Stimulated activated naive B cell treated with anti-CD40 and anti-IgM and Interleukin-4, amounts not matched to agents 10 μg/mL and 1 μg/mL and 100 μg/mL, for 72 hours (primary cell): ENCODE measurements at regions not wholly inside any gene's neighbourhood (a gene's known extent, or its start where the extent isn't known, plus 50 kb on each side); places are given as distances from the start of the nearest gene placed in this dataset.
A peak's percentile ranks its signal among the peaks of the same experiment; 100 is the strongest.

Experiments used
- ATAC-seq, 2 donors: fragments of 150-1000 bp; cut with Tn5 transposase; replicated peaks; 2 replicates each; pipeline ENCODE4 v1.10.0; 2021; ENCODE audit warnings: moderate library complexity in 1 of 2
- DNase-seq: peaks from one replicate; pipeline ENCODE4 v3.0.0; 2021
- H3K27ac Mint-ChIP-seq: one replicate; pipeline ENCODE4 v1.8.0; 2022; ENCODE audit warnings: mild to moderate bottlenecking, mixed read lengths
- H3K27me3 Mint-ChIP-seq, 2 donors: one replicate each; pipeline ENCODE4 v1.8.0; 2022; ENCODE audit warnings: mixed read lengths in 2 of 2
- H3K36me3 Mint-ChIP-seq, 2 donors: one replicate each; pipeline ENCODE4 v1.8.0; 2022; ENCODE audit warnings: mixed read lengths in 2 of 2, mild to moderate bottlenecking in 1 of 2
- H3K4me1 Mint-ChIP-seq, 2 donors: one replicate each; pipeline ENCODE4 v1.8.0; 2022; ENCODE audit warnings: mixed read lengths in 2 of 2, mild to moderate bottlenecking in 1 of 2
- H3K4me3 Mint-ChIP-seq, 2 donors: one replicate each; pipeline ENCODE4 v1.8.0; 2022; ENCODE audit warnings: mild to moderate bottlenecking in 2 of 2, mixed read lengths in 2 of 2, moderate library complexity in 1 of 2
- H3K9me3 Mint-ChIP-seq, 2 donors: one replicate each; pipeline ENCODE4 v1.8.0; 2022; ENCODE audit warnings: mixed read lengths in 2 of 2, mild to moderate bottlenecking in 1 of 2

DNA sequence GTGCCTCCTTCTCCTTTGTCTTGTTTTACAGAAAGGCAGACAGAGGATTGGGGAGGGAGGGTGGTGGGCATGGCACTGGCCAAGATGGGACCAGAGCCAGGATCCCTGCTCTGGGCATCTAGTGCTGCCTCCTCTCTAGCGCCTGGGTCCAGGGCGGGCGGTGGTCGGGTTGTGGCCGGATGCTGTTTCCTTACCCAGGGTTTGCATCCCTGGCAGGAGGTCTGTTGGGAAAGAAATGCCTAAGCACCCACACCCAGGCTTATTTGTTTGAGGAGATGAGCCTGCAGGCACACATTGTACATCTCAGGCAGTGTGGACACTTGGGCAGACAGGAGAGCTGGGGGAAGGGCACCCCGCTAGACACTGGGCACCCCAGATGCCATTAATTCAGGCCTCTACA, 102.3 kb upstream of the PCBD1 start:
- ATAC-seq = peak in 1 of 2 donors; percentile 6
- H3K27ac Mint-ChIP-seq = no peak overlapping the region
- H3K9me3 Mint-ChIP-seq = no peaks in the 10 kb centered on the region
- no peak for DNase-seq
- no peaks in the 10 kb centered on the region for H3K4me1 Mint-ChIP-seq
- H3K4me3 Mint-ChIP-seq = no peak overlapping the region
- H3K27me3 Mint-ChIP-seq = peaks cover 0 to 7% of the 10 kb centered on the region in 2 donors
- no peaks in the 10 kb centered on the region for H3K36me3 Mint-ChIP-seq

DNA sequence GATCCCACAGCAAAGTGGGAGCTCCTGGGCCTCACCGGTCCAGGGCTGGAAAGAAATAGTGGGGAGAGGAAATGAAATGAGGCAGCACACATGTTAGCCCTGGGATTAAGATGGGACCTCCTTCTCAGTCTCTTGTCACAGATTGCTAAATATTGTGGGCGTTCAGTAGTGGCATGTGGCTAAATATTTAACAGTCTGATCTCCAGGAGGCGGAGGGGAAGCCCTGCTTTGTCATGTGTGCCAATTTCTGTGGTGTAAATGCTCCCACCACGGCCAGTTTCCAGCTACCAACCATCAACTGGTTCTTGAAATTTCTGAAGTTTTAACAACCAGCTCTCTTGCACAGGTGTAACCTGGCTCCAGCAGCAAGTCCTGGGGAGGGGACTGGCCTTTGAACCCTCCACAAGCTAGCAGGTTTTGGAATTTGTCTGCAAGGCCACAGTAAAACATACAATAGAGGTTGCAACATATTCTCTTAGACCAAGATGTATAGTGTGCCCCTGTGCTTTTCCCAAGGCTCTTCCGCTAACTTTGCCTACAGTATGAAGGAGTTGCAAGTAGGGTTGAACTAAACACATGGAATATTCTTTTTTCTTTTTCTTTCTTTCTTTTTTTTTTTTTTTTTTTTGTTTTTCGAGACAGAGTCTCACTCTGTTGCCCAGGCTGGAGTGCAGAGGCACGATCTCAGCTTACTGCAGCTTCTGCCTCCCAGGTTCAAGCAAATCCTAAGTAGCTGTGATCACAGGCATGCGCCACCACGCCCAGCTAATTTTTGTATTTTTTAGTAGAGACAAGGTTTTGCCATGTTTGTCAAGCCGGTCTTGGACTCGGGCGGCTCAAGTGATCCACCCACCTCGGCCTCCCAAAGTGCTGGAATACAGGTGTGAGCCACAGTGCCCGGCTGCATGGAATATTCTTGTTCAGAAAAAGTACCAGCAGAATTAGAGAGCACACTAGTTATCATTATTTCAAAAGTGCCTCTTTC, 103.1 kb upstream of the PCBD1 start:
- Mint-ChIP-seq H3K4me1 (no peaks in the 10 kb centered on the region), H3K9me3 (no peaks in the 10 kb centered on the region), H3K4me3 (no peak overlapping the region), H3K27ac (no peak overlapping the region), H3K36me3 (no peaks in the 10 kb centered on the region), H3K27me3 (peaks cover 0 to 14% of the 10 kb centered on the region in 2 donors)
- ATAC-seq = peak in 1 of 2 donors; percentile 16
- DNase-seq = no peak

- Mint-ChIP-seq H3K4me3 (no peak overlapping the region), H3K27ac (no peak overlapping the region), H3K4me1 (no peaks in the 10 kb centered on the region), H3K27me3 (peaks cover 0 to 14% of the 10 kb centered on the region in 2 donors), H3K36me3 (no peaks in the 10 kb centered on the region), H3K9me3 (no peaks in the 10 kb centered on the region)
- DNase-seq = no peak
- no peak for ATAC-seq
Observed at GRCh38 chr10:70992436-70992835, 104.1 kb upstream of the PCBD1 start.

GRCh38 chr10:70993051-70993450, 104.7 kb upstream of the PCBD1 start:
- Mint-ChIP-seq H3K4me3 (no peak overlapping the region), H3K4me1 (no peaks in the 10 kb centered on the region), H3K27ac (no peak overlapping the region), H3K36me3 (no peaks in the 10 kb centered on the region), H3K27me3 (peaks cover 0 to 14% of the 10 kb centered on the region in 2 donors), H3K9me3 (no peaks in the 10 kb centered on the region)
- no peak for DNase-seq
- ATAC-seq = no peak

DNA sequence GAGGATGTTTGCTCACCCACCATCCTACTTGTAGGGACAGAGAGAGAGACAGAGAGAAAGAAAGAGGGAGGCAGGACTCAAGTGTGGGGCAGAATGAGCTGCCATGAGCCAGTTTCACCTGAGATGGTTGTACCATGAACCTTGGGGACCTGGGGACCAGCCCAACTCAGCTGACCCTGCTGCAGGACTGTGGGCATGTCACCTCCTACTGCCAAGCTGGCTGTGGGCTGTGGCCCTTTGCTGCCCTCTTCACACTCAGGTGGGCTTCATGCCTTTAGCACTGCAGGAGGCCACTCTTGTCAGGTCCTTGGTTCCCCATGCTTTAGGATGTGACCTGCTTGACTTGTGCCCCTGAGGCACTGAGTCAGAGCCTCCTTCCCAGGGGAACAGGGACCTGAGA, 108.2 kb upstream of the PCBD1 start:
- no peak for DNase-seq
- no peaks in the 10 kb centered on the region for H3K36me3 Mint-ChIP-seq
- H3K4me1 Mint-ChIP-seq = no peaks in the 10 kb centered on the region
- H3K4me3 Mint-ChIP-seq = no peak overlapping the region
- no peak overlapping the region for H3K27ac Mint-ChIP-seq
- H3K9me3 Mint-ChIP-seq = peaks cover 5 to 7% of the 10 kb centered on the region in 2 donors
- H3K27me3 Mint-ChIP-seq = peaks cover 0 to 14% of the 10 kb centered on the region in 2 donors
- no peak for ATAC-seq

DNA sequence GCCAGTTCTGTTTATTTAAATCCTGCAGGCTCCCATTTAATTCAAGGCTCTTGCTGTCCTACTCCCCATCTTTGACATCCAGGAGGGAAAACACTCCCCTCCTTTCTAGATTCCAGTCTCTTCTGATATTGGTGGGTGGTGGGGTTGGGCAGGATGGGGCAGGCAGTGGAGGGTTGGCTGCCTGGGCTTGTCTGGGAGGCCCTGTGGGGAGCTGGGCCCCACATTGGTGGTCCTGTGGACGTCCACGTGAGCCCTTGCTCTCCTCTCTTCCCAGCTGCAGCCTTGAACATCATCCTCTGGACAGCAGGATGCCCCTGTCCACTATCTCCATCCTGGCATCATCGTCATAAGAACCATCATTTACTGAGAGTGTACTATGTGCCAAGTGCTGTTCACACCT, 108.9 kb upstream of the PCBD1 start:
- H3K36me3 Mint-ChIP-seq = no peaks in the 10 kb centered on the region
- no peak overlapping the region for H3K27ac Mint-ChIP-seq
- no peak for DNase-seq
- no peak for ATAC-seq
- H3K4me1 Mint-ChIP-seq = no peaks in the 10 kb centered on the region
- peaks cover 0 to 14% of the 10 kb centered on the region in 2 donors for H3K27me3 Mint-ChIP-seq
- peaks cover 5 to 7% of the 10 kb centered on the region in 2 donors for H3K9me3 Mint-ChIP-seq
- H3K4me3 Mint-ChIP-seq = no peak overlapping the region

DNA sequence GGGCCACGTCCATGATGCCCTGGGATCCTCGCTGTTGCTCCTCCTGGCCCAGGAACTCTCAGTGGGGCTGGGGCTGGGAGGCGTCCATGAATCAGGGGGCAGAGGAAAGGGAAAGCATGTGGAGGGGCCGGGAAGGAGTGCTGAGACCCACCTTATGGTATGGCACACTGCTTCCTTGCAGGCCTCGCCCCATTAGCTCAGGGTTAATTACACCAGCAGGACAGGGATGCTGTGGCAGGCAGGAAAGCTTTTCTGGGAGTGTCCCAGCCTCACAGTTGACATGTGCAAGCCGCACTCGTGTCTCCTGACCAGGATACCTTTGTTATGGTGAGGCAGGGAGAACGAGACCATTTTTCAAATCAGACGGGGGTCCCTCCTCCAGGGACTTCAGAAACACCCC, 109.7 kb upstream of the PCBD1 start:
- H3K27ac Mint-ChIP-seq = no peak overlapping the region
- peaks cover 5 to 7% of the 10 kb centered on the region in 2 donors for H3K9me3 Mint-ChIP-seq
- no peak for ATAC-seq
- no peaks in the 10 kb centered on the region for H3K36me3 Mint-ChIP-seq
- H3K27me3 Mint-ChIP-seq = peaks cover 0 to 12% of the 10 kb centered on the region in 2 donors
- no peak overlapping the region for H3K4me3 Mint-ChIP-seq
- H3K4me1 Mint-ChIP-seq = no peaks in the 10 kb centered on the region
- DNase-seq = no peak

DNA sequence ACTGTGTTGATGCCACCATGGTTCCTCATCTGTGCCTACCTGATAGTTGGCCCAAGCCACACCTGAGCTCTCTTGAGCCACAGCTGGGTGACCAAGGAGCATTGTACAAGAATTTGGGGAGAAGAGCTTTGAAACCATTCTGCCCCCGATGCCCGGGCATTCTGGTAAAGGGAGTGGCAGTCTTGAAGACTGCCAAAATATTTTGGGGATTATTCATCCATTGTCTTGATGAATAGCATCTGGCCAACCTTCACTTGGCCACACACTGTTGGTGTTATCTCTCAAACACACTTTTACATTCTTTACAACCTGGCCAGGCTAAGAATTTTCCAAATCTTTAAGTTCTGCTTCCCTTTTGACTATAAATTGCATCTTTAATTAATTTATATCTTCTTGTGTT, 113.1 kb upstream of the PCBD1 start:
- no peak overlapping the region for H3K27ac Mint-ChIP-seq
- ATAC-seq = no peak
- H3K27me3 Mint-ChIP-seq = no peaks in the 10 kb centered on the region
- H3K4me1 Mint-ChIP-seq = no peaks in the 10 kb centered on the region
- H3K36me3 Mint-ChIP-seq = no peaks in the 10 kb centered on the region
- no peak overlapping the region for H3K4me3 Mint-ChIP-seq
- H3K9me3 Mint-ChIP-seq = peaks cover 5 to 7% of the 10 kb centered on the region in 2 donors
- no peak for DNase-seq

DNA sequence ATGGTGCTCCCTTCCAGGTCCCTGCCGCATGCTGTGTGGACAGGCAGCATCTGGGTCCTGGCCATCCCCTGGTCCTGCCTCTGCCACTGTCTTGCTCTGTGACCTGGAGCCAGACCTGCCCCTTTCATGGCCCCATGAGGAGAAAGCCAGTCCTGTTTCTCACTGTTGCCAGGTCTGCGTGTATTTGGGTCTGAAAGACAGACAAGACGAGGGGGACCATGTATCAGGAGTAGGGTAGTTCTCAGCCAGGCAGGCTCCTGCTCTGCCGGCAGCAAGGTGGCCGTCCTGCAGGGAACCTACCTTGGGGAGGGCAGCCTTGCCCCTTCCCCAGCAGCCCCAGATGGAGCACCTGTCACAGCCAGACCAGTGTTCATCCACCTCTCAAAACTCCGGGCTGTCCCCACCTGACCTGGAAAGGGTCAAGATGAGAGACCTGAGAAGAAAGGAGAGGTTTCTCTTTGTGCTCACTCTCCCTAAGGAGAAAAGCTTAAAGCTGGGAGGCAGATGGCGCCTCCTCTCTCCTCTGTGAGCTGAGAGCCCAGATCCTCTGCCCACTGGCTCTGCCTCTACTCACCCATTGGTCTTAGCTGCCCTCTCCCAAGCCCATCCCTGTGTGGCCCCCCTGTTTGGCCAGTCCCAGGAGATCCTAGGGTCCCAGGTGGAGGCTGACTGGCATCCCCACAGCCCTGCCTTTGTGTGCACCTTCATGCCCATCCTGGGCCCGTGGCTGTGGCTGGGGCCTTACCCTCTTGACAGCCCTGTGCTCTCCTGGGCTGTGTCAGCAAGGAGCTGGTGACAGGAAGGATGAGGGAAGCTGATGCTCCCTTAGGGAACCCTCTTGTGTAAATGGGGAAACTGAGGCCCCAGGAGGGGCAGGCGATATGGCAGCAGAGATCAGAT, 116.1 kb upstream of the PCBD1 start:
- Mint-ChIP-seq H3K9me3 (peaks cover 3 to 4% of the 10 kb centered on the region in 2 donors), H3K27me3 (peaks cover 0 to 8% of the 10 kb centered on the region in 2 donors), H3K27ac (no peak overlapping the region), H3K4me3 (no peak overlapping the region), H3K4me1 (no peaks in the 10 kb centered on the region), H3K36me3 (no peaks in the 10 kb centered on the region)
- ATAC-seq (no peak), DNase-seq (no peak)

DNA sequence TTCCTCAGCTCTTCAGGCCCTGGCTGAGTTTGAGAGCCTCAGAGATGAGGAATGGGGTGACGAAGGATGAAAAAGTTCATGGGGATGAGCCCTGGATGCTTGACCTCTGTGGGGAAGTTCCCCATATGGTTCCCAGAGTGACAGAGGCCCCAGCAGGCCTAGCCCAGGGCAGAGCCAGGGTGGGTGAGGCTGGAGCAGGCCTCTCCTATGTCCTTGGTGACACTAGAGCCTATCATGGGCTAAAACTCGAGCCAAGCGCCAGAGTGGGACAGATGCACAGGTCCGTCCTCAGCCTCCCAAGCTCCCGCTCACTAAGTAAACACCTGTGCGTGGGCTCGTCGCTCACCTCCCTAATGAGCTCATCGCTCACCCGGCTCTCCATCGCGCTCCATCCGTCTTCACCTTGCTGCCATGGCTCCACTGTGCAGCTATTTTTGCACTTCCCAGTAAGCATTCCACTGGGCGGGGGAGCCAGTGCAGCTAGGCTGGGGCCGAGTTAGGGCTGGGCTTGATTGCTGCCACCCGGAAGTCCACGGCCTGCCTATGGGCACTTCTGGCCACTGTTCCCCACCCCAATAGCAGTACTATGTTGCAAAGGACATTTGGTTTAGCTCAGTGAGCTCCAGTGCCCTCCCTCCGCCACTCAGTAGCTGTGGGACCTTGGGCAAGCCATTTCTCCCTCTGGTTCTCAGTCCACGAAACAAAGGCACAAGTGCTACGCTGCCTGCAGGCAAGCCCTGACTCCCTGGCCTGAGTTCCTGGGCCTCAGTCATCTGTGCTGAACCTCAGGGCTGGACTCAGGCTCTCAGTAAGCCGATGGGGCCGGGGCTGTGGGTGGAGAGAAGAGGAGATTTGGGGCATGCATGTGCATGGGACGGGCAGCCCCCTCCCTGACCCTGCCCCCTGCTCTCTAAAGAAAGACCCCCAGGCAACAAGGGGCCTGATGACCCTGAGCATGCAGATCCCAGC, 117.3 kb upstream of the PCBD1 start:
- Mint-ChIP-seq H3K4me3 (no peak overlapping the region), H3K9me3 (no peaks in the 10 kb centered on the region), H3K36me3 (no peaks in the 10 kb centered on the region), H3K27me3 (peaks cover 0 to 8% of the 10 kb centered on the region in 2 donors), H3K27ac (no peak overlapping the region), H3K4me1 (no peaks in the 10 kb centered on the region)
- ATAC-seq = no peak
- DNase-seq = no peak

GRCh38 chr10:71006506-71006905, 118.1 kb upstream of the PCBD1 start:
- H3K27ac Mint-ChIP-seq = no peak overlapping the region
- ATAC-seq = no peak
- H3K9me3 Mint-ChIP-seq = no peaks in the 10 kb centered on the region

GRCh38 chr10:71007516-71007915, 119.2 kb upstream of the PCBD1 start:
- no peak for DNase-seq
- Mint-ChIP-seq H3K9me3 (no peaks in the 10 kb centered on the region), H3K4me1 (no peaks in the 10 kb centered on the region), H3K4me3 (no peak overlapping the region), H3K36me3 (no peaks in the 10 kb centered on the region), H3K27me3 (peaks cover 0 to 8% of the 10 kb centered on the region in 2 donors), H3K27ac (no peak overlapping the region)
- ATAC-seq = no peak

More at GRCh38 chr10:71006506-71006905, 118.1 kb upstream of the PCBD1 start:
- peaks cover 0 to 8% of the 10 kb centered on the region in 2 donors for H3K27me3 Mint-ChIP-seq
- no peak for DNase-seq
- H3K4me1 Mint-ChIP-seq = no peaks in the 10 kb centered on the region
- no peaks in the 10 kb centered on the region for H3K36me3 Mint-ChIP-seq
- H3K4me3 Mint-ChIP-seq = no peak overlapping the region

DNA sequence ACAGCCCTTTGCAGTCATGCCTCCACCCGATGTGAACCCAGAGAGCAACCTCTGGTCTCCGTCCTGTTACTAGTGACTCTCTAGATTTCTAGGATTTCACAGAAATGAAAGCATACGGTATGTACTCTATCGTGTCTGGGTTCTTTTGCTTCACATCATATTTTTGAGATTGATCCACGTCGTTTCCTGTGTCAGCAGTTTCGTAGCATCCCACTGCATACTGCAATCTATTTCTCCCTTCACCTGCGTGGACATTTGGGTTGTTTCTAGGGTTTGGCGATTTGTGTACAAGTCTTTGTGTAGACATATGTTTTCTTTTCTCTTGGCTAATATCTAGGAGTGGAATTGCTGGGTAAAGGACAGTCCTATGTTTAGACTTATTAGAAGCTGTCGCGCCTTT, 119.8 kb upstream of the PCBD1 start:
- ATAC-seq = no peak
- H3K27me3 Mint-ChIP-seq = peaks cover 0 to 8% of the 10 kb centered on the region in 2 donors
- DNase-seq = no peak
- H3K4me1 Mint-ChIP-seq = no peaks in the 10 kb centered on the region
- H3K4me3 Mint-ChIP-seq = no peak overlapping the region
- no peak overlapping the region for H3K27ac Mint-ChIP-seq
- no peaks in the 10 kb centered on the region for H3K36me3 Mint-ChIP-seq
- H3K9me3 Mint-ChIP-seq = no peaks in the 10 kb centered on the region
